SK-N-SH treated with all-trans-retinoic acid at 6 μM for 48 hours (cell line): ENCODE measurements at regions not wholly inside any gene's neighbourhood (a gene's known extent, or its start where the extent isn't known, plus 50 kb on each side); places are given as distances from the start of the nearest gene placed in this dataset.

Experiments
- ARNTL ChIP-seq: fragments of 450-650 bp; formaldehyde crosslinking; IDR thresholded peaks from 2 replicates; pipeline ENCODE4 v1.5.0; 2020; ENCODE audit warnings: low read depth, mild to moderate bottlenecking, moderate library complexity, borderline replicate concordance
- CREB5 ChIP-seq: fragments of 250-450 bp; sonication (Bioruptor Pico); IDR thresholded peaks from 2 replicates; pipeline ENCODE4 v1.5.1; 2020; ENCODE audit warnings: low read depth, mild to moderate bottlenecking, moderate library complexity
- ESRRG ChIP-seq: fragments of 250-450 bp; sonication (Bioruptor Pico); IDR thresholded peaks from 2 replicates; pipeline ENCODE4 v1.6.1; 2021; ENCODE audit warnings: mild to moderate bottlenecking
- ISL1 ChIP-seq: fragments of 250-450 bp; sonication (Bioruptor Pico); IDR thresholded peaks from 2 replicates; pipeline ENCODE4 v2.1.2; 2022; ENCODE audit warnings: mild to moderate bottlenecking, moderate library complexity
- PATZ1 ChIP-seq: fragments of 250-450 bp; sonication (Bioruptor Pico); IDR thresholded peaks from 2 replicates; pipeline ENCODE4 v1.8.0; 2020; ENCODE audit warnings: mild to moderate bottlenecking, moderate library complexity, borderline replicate concordance
- RARB ChIP-seq: fragments of 250-450 bp; sonication (Bioruptor Pico); IDR thresholded peaks from 2 replicates; pipeline ENCODE4 v1.8.0; 2021; ENCODE audit warnings: mild to moderate bottlenecking, moderate library complexity
- ZC3H10 ChIP-seq: fragments of 250-450 bp; sonication (Bioruptor Pico); IDR thresholded peaks from 2 replicates; pipeline ENCODE4 v1.5.1; 2021; ENCODE audit warnings: mild to moderate bottlenecking, moderate library complexity
- ZFP30 ChIP-seq: fragments of 450-650 bp; formaldehyde crosslinking; IDR thresholded peaks from 2 replicates; pipeline ENCODE4 v1.5.0; 2022; ENCODE audit warnings: mild to moderate bottlenecking, moderate library complexity
- ZNF565 ChIP-seq: fragments of 450-650 bp; formaldehyde crosslinking; conservative IDR thresholded peaks from 2 replicates; pipeline ENCODE4 v1.5.0; 2020; ENCODE audit warnings: low read depth, mild to moderate bottlenecking, moderate library complexity
- ZNF8 ChIP-seq: fragments of 450-650 bp; formaldehyde crosslinking; IDR thresholded peaks from 2 replicates; pipeline ENCODE4 v1.5.0; 2020; ENCODE audit warnings: mild to moderate bottlenecking, moderate library complexity
- TF ChIP-seq, protein P1 (sequence below): fragments of 250-450 bp; sonication (Bioruptor Pico); IDR thresholded peaks from 2 replicates; pipeline ENCODE4 v1.8.0; 2021; ENCODE audit warnings: low read depth, mild to moderate bottlenecking, moderate library complexity, borderline replicate concordance

GRCh38 chr21:38735626-38736206, 70.0 kb upstream of the ETS2 start:
- TF ChIP-seq RARB (CRISPR knock-in tag) (no peak), ZFP30 (CRISPR knock-in tag) (no peak), ESRRG (no peak), ZC3H10 (CRISPR knock-in tag) (no peak), PATZ1 (CRISPR knock-in tag) (no peak), ISL1 (no peak), ZNF8 (CRISPR knock-in tag) (no peak), CREB5 (no peak), ZNF565 (CRISPR knock-in tag) (no peak), ARNTL (CRISPR knock-in tag) (no peak)
- TF ChIP-seq, protein P1, sequence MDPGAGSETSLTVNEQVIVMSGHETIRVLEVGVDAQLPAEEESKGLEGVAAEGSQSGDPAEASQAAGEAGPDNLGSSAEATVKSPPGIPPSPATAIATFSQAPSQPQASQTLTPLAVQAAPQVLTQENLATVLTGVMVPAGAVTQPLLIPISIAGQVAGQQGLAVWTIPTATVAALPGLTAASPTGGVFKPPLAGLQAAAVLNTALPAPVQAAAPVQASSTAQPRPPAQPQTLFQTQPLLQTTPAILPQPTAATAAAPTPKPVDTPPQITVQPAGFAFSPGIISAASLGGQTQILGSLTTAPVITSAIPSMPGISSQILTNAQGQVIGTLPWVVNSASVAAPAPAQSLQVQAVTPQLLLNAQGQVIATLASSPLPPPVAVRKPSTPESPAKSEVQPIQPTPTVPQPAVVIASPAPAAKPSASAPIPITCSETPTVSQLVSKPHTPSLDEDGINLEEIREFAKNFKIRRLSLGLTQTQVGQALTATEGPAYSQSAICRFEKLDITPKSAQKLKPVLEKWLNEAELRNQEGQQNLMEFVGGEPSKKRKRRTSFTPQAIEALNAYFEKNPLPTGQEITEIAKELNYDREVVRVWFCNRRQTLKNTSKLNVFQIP (CRISPR knock-in tag) = no peak
